ENCODE measurements at regions not wholly inside any gene's neighbourhood (a gene's known extent, or its start where the extent isn't known, plus 50 kb on each side); places are given as distances from the start of the nearest gene placed in this dataset.

GRCh38 chr12:114284041-114284440 lies 121.9 kb downstream of the TBX5 start:
- no peak for TF ChIP-seq CTCF (IDR thresholded peaks at IDR 0.05; ENCODE audit: low read depth, low read length)
- no peak for TF ChIP-seq EZH2phosphoT487 (IDR thresholded peaks at IDR 0.05; ENCODE audit: low read depth)

Data from OCI-LY3 (cell line).